KMS-11 (cell line): ENCODE measurements at regions not wholly inside any gene's neighbourhood (a gene's known extent, or its start where the extent isn't known, plus 50 kb on each side); places are given as distances from the start of the nearest gene placed in this dataset.

Experiments used
- H2AFZ ChIP-seq: fragments of 200-600 bp; sonication (generic); 2 replicates; pipeline ENCODE4 v1.6.1; 2016; ENCODE audit warnings: antibody characterized with exemption, mixed run types, low read depth
- H3K27ac ChIP-seq: fragments of 200-600 bp; sonication (generic); 2 replicates; pipeline ENCODE4 v1.6.1; 2016; ENCODE audit warnings: mild to moderate bottlenecking, mixed run types
- H3K27me3 ChIP-seq: fragments of 200-600 bp; sonication (generic); 2 replicates; pipeline ENCODE4 v1.6.1; 2017; ENCODE audit warnings: mild to moderate bottlenecking, low read depth, mixed run types, moderate library complexity; ENCODE audit not compliant: insufficient read depth
- H3K36me3 ChIP-seq: fragments of 200-600 bp; sonication (generic); 2 replicates; pipeline ENCODE4 v1.6.1; 2017; ENCODE audit warnings: mild to moderate bottlenecking, mixed run types; ENCODE audit not compliant: insufficient read depth
- H3K4me1 ChIP-seq: fragments of 200-600 bp; sonication (generic); 2 replicates; pipeline ENCODE4 v1.6.1; 2016; ENCODE audit warnings: mild to moderate bottlenecking, low read depth, mixed run types; ENCODE audit not compliant: poor library complexity, severe bottlenecking
- H3K4me2 ChIP-seq: fragments of 200-600 bp; sonication (generic); 2 replicates; pipeline ENCODE4 v1.7.0; 2016; ENCODE audit warnings: mild to moderate bottlenecking, mixed run types
- H3K4me3 ChIP-seq: fragments of 200-600 bp; sonication (generic); IDR thresholded peaks from 2 replicates; pipeline ENCODE4 v1.6.1; 2017; ENCODE audit warnings: low read depth, low read length, mixed read lengths; ENCODE audit not compliant: insufficient read depth
- H3K79me2 ChIP-seq: fragments of 200-600 bp; sonication (generic); 2 replicates; pipeline ENCODE4 v1.6.1; 2016; ENCODE audit warnings: low read depth, mixed run types; ENCODE audit not compliant: insufficient read depth
- H3K9ac ChIP-seq: fragments of 200-600 bp; sonication (generic); 2 replicates; pipeline ENCODE4 v1.6.1; 2016; ENCODE audit warnings: mild to moderate bottlenecking, mixed run types
- H4K20me1 ChIP-seq: fragments of 200-600 bp; sonication (generic); 2 replicates; pipeline ENCODE4 v1.6.1; 2016; ENCODE audit warnings: mild to moderate bottlenecking, mixed run types; ENCODE audit not compliant: insufficient read depth
- CTCF ChIP-seq: fragments of 200-600 bp; sonication (generic); conservative IDR thresholded peaks from 2 replicates; pipeline ENCODE4 v1.6.1; 2017; ENCODE audit warnings: low read depth, mild to moderate bottlenecking, antibody characterized with exemption, low read length, moderate library complexity, mixed read lengths

- no peak for TF ChIP-seq CTCF
- no peaks in the 10 kb centered on the region for H4K20me1 ChIP-seq
- no peak overlapping the region for H2AFZ ChIP-seq
- H3K4me3 ChIP-seq = no peak overlapping the region
- H3K27ac ChIP-seq = no peak overlapping the region
- H3K36me3 ChIP-seq = no peaks in the 10 kb centered on the region
- no peaks in the 10 kb centered on the region for H3K27me3 ChIP-seq
- H3K4me1 ChIP-seq = no peaks in the 10 kb centered on the region
- no peak overlapping the region for H3K4me2 ChIP-seq
- H3K79me2 ChIP-seq = no peaks in the 10 kb centered on the region
- H3K9ac ChIP-seq = no peak overlapping the region
Measured at GRCh38 chr12:22796941-22797630, 172.1 kb downstream of the ETNK1 start.

- Histone ChIP-seq H3K79me2 (no peaks in the 10 kb centered on the region), H3K4me1 (no peaks in the 10 kb centered on the region), H2AFZ (no peak overlapping the region), H4K20me1 (no peaks in the 10 kb centered on the region), H3K36me3 (no peaks in the 10 kb centered on the region), H3K4me3 (no peak overlapping the region), H3K9ac (no peak overlapping the region), H3K27me3 (no peaks in the 10 kb centered on the region), H3K4me2 (no peak overlapping the region), H3K27ac (no peak overlapping the region)
- no peak for TF ChIP-seq CTCF
Measured at GRCh38 chr12:22797701-22798100, 172.7 kb downstream of the ETNK1 start.

GRCh38 chr12:22798116-22798515, 173.1 kb downstream of the ETNK1 start:
- H3K36me3 ChIP-seq = no peaks in the 10 kb centered on the region
- H3K79me2 ChIP-seq = no peaks in the 10 kb centered on the region
- H4K20me1 ChIP-seq = no peaks in the 10 kb centered on the region
- H3K4me3 ChIP-seq = no peak overlapping the region
- TF ChIP-seq CTCF = no peak
- no peak overlapping the region for H3K9ac ChIP-seq
- H3K4me2 ChIP-seq = no peak overlapping the region
- no peaks in the 10 kb centered on the region for H3K27me3 ChIP-seq
- no peaks in the 10 kb centered on the region for H3K4me1 ChIP-seq
- no peak overlapping the region for H2AFZ ChIP-seq
- no peak overlapping the region for H3K27ac ChIP-seq

- Histone ChIP-seq H3K27ac (no peak overlapping the region), H3K79me2 (no peaks in the 10 kb centered on the region), H3K27me3 (no peaks in the 10 kb centered on the region), H3K9ac (no peak overlapping the region), H3K4me3 (no peak overlapping the region), H3K36me3 (no peaks in the 10 kb centered on the region), H3K4me1 (no peaks in the 10 kb centered on the region), H2AFZ (no peak overlapping the region), H3K4me2 (no peak overlapping the region), H4K20me1 (no peaks in the 10 kb centered on the region)
- TF ChIP-seq CTCF = no peak
Measured at GRCh38 chr12:22799503-22799902, 174.5 kb downstream of the ETNK1 start.
